ENCODE measurements at regions not wholly inside any gene's neighbourhood (a gene's known extent, or its start where the extent isn't known, plus 50 kb on each side); places are given as distances from the start of the nearest gene placed in this dataset.

DNA sequence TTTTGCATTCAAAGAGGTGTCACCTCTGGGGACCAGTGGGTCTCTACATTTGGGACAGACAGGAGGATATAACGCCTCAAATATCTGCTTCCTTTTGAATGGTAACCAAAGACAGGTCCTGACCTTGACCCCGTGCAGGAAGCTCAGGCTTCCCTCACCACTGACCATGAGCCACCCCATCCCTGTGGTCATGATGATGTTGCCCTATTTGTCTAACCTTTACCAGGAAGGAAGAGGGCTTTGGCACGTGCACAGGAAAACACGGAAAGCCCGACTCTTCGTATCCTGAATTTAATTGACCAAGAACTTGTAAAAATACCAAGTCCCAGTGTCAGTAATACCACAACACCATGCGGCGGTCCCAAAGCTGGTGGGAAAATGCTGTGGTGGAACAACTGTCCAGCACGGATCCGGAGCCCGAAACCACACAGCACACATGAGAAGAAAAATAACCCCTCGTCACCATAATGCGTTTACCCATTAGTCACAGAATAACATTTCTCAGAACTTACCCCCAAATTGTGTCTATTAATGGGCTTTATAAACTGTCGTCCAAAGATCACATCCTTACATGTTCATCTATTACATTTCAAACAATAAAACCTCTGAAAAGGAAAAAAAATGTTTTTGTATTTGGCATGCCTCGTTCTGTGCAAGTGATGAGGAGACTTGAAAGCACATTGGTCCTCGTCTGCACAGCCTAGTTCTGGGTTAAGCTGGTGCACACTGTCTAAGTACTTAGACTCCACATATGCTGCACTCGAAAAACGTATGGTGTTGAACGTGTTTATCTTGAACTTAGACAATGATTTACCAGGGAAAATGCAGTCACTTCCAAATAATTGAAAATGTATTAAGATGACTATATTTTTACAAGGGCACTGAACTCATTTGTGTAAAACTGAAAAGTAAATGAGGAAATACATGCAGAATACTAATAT is 118.9 kb upstream of the IGF1R start:
- TF ChIP-seq EZH2 (IDR thresholded peaks at IDR 0.05; ENCODE audit: insufficient read depth, low read length) (no peak), CTCF (IDR thresholded peaks at IDR 0.05; ENCODE audit: insufficient read depth, low read depth, low read length) (no peak)
